ENCODE measurements at regions not wholly inside any gene's neighbourhood (a gene's known extent, or its start where the extent isn't known, plus 50 kb on each side); places are given as distances from the start of the nearest gene placed in this dataset.

GRCh38 chr15:37165395-37165794 lies 65.0 kb upstream of the MEIS2 start:
- no peak for DNase-seq

GRCh38 chr15:37166402-37166801 lies 66.1 kb upstream of the MEIS2 start:
- no peak for DNase-seq

GRCh38 chr15:37181339-37181738 lies 81.0 kb upstream of the MEIS2 start:
- no peak for DNase-seq

GRCh38 chr15:37199545-37199944 lies 99.2 kb upstream of the MEIS2 start:
- no peak for DNase-seq

GRCh38 chr15:37203050-37203449 lies 102.7 kb upstream of the MEIS2 start:
- no peak for DNase-seq

- DNase-seq: no peak
These were observed 104.3 kb upstream of the MEIS2 start for GRCh38 chr15:37204692-37205091.

GRCh38 chr15:37206690-37207089 lies 106.3 kb upstream of the MEIS2 start:
- DNase-seq: no peak

- DNase-seq: no peak
These were observed 108.0 kb upstream of the MEIS2 start for GRCh38 chr15:37208146-37209040.

GRCh38 chr15:37209041-37209363 lies 108.7 kb upstream of the MEIS2 start:
- no peak for DNase-seq

- no peak for DNase-seq
These were observed 117.2 kb upstream of the MEIS2 start for GRCh38 chr15:37217567-37217966.

GRCh38 chr15:37218351-37218916 lies 118.1 kb upstream of the MEIS2 start:
- no peak for DNase-seq

GRCh38 chr15:37219211-37219701 lies 118.9 kb upstream of the MEIS2 start:
- DNase-seq: no peak

GRCh38 chr15:37220949-37221670 lies 120.8 kb upstream of the MEIS2 start:
- no peak for DNase-seq

GRCh38 chr15:37221671-37222145 lies 121.4 kb upstream of the MEIS2 start:
- DNase-seq: no peak

- no peak for DNase-seq
These were observed 122.7 kb upstream of the MEIS2 start for GRCh38 chr15:37223089-37223488.

- no peak for DNase-seq
These were observed 129.7 kb upstream of the MEIS2 start for GRCh38 chr15:37229855-37230619.

- DNase-seq: no peak
These were observed 145.0 kb upstream of the MEIS2 start for GRCh38 chr15:37245358-37245757.

GRCh38 chr15:37246065-37246464 lies 145.7 kb upstream of the MEIS2 start:
- no peak for DNase-seq

- DNase-seq: no peak
These were observed 146.5 kb upstream of the MEIS2 start for GRCh38 chr15:37246856-37247255.

- DNase-seq: no peak
These were observed 148.9 kb upstream of the MEIS2 start for GRCh38 chr15:37249249-37249648.

- DNase-seq: no peak
These were observed 152.2 kb upstream of the MEIS2 start for GRCh38 chr15:37252530-37252929.

GRCh38 chr15:37253877-37254276 lies 153.5 kb upstream of the MEIS2 start:
- no peak for DNase-seq

- DNase-seq: no peak
These were observed 159.9 kb upstream of the MEIS2 start for GRCh38 chr15:37260255-37260654.

Data from activated CD4-positive, alpha-beta T cell treated with anti-CD3 and anti-CD28 coated beads for 4 hours (primary cell).